ENCODE measurements at regions not wholly inside any gene's neighbourhood (a gene's known extent, or its start where the extent isn't known, plus 50 kb on each side); places are given as distances from the start of the nearest gene placed in this dataset.

- intact Hi-C loops (cut with DNase I): no loop called here
- TF ChIP-seq POLR2AphosphoS5 (IDR thresholded peaks at IDR 0.05; ENCODE audit: insufficient read depth in 1 of 2, low read depth in 1 of 2): no peak
- TF ChIP-seq POLR2A (IDR thresholded peaks at IDR 0.05): no peak
- TF ChIP-seq, protein P1, sequence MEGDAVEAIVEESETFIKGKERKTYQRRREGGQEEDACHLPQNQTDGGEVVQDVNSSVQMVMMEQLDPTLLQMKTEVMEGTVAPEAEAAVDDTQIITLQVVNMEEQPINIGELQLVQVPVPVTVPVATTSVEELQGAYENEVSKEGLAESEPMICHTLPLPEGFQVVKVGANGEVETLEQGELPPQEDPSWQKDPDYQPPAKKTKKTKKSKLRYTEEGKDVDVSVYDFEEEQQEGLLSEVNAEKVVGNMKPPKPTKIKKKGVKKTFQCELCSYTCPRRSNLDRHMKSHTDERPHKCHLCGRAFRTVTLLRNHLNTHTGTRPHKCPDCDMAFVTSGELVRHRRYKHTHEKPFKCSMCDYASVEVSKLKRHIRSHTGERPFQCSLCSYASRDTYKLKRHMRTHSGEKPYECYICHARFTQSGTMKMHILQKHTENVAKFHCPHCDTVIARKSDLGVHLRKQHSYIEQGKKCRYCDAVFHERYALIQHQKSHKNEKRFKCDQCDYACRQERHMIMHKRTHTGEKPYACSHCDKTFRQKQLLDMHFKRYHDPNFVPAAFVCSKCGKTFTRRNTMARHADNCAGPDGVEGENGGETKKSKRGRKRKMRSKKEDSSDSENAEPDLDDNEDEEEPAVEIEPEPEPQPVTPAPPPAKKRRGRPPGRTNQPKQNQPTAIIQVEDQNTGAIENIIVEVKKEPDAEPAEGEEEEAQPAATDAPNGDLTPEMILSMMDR (IDR thresholded peaks at IDR 0.05): no peak
- H3K27ac ChIP-seq: no peak overlapping the region
- H3K4me3 ChIP-seq: no peak overlapping the region
- no peaks in the 10 kb centered on the region for H3K4me1 ChIP-seq
- DNase-seq (ENCODE audit: extremely low spot score in 2 of 2): no peak
- H3K27me3 ChIP-seq: no peaks in the 10 kb centered on the region
- no peaks in the 10 kb centered on the region for H3K9me3 ChIP-seq
- H3K36me3 ChIP-seq: no peaks in the 10 kb centered on the region
Measured at GRCh38 chr12:67884596-67884995, 104.7 kb upstream of the IFNG-AS1 start.

DNA sequence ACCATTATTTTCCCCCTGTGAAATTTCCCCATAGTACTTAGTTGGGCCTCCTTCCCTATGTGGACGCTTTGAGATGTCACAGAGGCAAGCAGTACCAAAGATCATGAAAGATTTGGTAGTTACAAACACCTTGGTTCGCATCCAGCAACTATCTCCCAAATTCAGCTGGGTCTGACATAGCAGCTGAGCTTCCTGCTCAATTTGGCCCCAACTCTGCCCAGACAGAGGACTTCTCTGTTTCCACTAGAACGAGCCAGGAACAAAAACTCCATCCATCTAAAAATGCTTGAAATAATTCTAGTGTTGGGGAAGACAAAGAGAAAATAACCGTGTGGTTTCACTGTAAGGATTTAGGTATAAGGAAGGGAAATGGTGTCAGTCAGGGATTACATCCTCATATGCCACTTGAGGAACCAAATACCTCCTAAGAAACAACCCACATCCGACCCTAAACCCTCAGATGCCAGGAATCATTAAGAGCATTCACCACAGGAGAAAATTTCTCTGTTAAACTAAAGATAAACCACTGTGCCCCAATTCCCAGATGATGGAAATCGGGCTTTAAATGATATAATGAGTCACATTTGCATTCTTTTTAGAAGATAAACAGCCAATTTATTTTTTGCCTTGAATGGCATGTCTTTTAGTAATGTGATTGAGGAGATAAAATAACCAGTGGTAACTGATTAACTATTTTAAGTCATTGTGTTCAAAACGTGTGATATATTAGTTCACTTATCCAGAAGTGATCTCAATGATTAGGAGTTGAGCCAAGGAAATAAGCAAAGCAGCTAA, 103.7 kb upstream of the IFNG-AS1 start:
- Histone ChIP-seq H3K4me1 (no peaks in the 10 kb centered on the region), H3K4me3 (no peak overlapping the region), H3K27me3 (no peaks in the 10 kb centered on the region), H3K36me3 (no peaks in the 10 kb centered on the region), H3K27ac (no peak overlapping the region), H3K9me3 (no peaks in the 10 kb centered on the region)
- intact Hi-C loops (cut with DNase I): no loop called here
- TF ChIP-seq POLR2AphosphoS5 (IDR thresholded peaks at IDR 0.05; ENCODE audit: insufficient read depth in 1 of 2, low read depth in 1 of 2) (no peak), POLR2A (IDR thresholded peaks at IDR 0.05) (no peak)
- TF ChIP-seq, protein P1 (IDR thresholded peaks at IDR 0.05): no peak
- no peak for DNase-seq (ENCODE audit: extremely low spot score in 2 of 2)

- no peaks in the 10 kb centered on the region for H3K9me3 ChIP-seq
- DNase-seq (ENCODE audit: extremely low spot score in 2 of 2): no peak
- no peaks in the 10 kb centered on the region for H3K27me3 ChIP-seq
- H3K36me3 ChIP-seq: no peaks in the 10 kb centered on the region
- TF ChIP-seq POLR2AphosphoS5 (IDR thresholded peaks at IDR 0.05; ENCODE audit: insufficient read depth in 1 of 2, low read depth in 1 of 2) (no peak), POLR2A (IDR thresholded peaks at IDR 0.05) (no peak)
- TF ChIP-seq, protein P1 (IDR thresholded peaks at IDR 0.05): no peak
- intact Hi-C loops (cut with DNase I): no loop called here
- no peak overlapping the region for H3K27ac ChIP-seq
- H3K4me3 ChIP-seq: no peak overlapping the region
- no peaks in the 10 kb centered on the region for H3K4me1 ChIP-seq
Measured at GRCh38 chr12:67887065-67887464, 102.2 kb upstream of the IFNG-AS1 start.

DNA sequence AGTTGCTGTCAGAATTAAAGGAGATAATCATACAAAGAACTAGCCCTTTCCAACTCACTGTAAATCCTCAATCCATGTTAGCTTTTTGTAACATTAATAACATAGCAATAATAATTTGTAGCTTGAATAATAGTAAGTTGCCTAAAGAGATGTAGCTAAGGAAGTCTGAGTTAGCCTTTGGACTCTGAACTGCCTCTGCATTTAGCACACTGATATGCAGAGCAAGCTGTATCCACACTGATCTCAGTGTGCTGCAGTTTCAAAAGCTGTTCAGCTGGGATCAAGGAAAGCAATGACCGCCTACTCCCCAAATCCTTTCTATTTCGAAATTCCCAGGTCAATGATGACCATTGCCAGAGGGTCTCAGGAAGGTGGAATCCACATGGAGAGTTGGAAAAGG, 99.3 kb upstream of the IFNG-AS1 start:
- intact Hi-C loops (cut with DNase I): no loop called here
- Histone ChIP-seq H3K4me3 (no peak overlapping the region), H3K27me3 (no peaks in the 10 kb centered on the region), H3K9me3 (no peaks in the 10 kb centered on the region), H3K27ac (no peak overlapping the region), H3K36me3 (no peaks in the 10 kb centered on the region), H3K4me1 (no peaks in the 10 kb centered on the region)
- DNase-seq (ENCODE audit: extremely low spot score in 2 of 2): no peak
- TF ChIP-seq, protein P1 (IDR thresholded peaks at IDR 0.05): no peak
- TF ChIP-seq POLR2AphosphoS5 (IDR thresholded peaks at IDR 0.05; ENCODE audit: insufficient read depth in 1 of 2, low read depth in 1 of 2) (no peak), POLR2A (IDR thresholded peaks at IDR 0.05) (no peak)

DNA sequence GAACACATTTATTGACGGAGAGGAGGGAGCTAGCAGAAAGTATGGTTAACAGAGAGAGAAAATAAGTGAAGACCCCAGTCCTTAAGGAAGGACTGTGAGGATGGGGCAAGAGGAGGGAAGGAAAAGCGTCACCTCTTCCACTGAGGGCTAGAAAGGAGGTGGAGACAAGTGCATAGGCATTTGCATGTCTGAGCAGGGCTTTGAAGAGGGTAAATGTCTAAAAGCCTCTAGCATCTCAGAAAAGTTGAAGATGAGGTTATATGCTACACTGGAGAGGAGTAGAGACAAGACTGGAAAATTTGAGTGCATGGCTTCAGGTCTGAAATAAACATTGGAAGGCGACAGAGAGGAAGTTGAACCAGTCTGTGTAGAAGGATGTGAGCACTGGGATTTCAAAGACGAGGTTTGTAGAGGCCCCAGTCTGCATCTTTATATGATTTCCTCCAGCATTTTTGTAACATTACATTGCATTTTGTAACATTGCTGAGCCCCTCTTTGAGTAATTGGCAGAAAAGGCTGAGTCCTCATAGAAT, 98.5 kb upstream of the IFNG-AS1 start:
- H3K27me3 ChIP-seq: no peaks in the 10 kb centered on the region
- H3K36me3 ChIP-seq: no peaks in the 10 kb centered on the region
- no peaks in the 10 kb centered on the region for H3K4me1 ChIP-seq
- intact Hi-C loops (cut with DNase I): no loop called here
- no peak for DNase-seq (ENCODE audit: extremely low spot score in 2 of 2)
- no peak overlapping the region for H3K4me3 ChIP-seq
- TF ChIP-seq POLR2A (IDR thresholded peaks at IDR 0.05) (no peak), POLR2AphosphoS5 (IDR thresholded peaks at IDR 0.05; ENCODE audit: insufficient read depth in 1 of 2, low read depth in 1 of 2) (no peak)
- TF ChIP-seq, protein P1 (IDR thresholded peaks at IDR 0.05): no peak
- no peak overlapping the region for H3K27ac ChIP-seq
- no peaks in the 10 kb centered on the region for H3K9me3 ChIP-seq
